ENCODE measurements at regions not wholly inside any gene's neighbourhood (a gene's known extent, or its start where the extent isn't known, plus 50 kb on each side); places are given as distances from the start of the nearest gene placed in this dataset.

- H3K4me3 ChIP-seq (ENCODE audit: low read depth, low read length): no peak overlapping the region
- TF ChIP-seq CTCF (IDR thresholded peaks at IDR 0.05; ENCODE audit: borderline replicate concordance, insufficient read depth, low read depth, low read length): no peak
These were observed 766.5 kb upstream of the GOT2 start for GRCh38 chr16:59500601-59501000.

GRCh38 chr16:59487067-59487466, 753.0 kb upstream of the GOT2 start:
- TF ChIP-seq CTCF (IDR thresholded peaks at IDR 0.05; ENCODE audit: borderline replicate concordance, insufficient read depth, low read depth, low read length): no peak
- H3K4me3 ChIP-seq (ENCODE audit: low read depth, low read length): no peak overlapping the region

- TF ChIP-seq CTCF (IDR thresholded peaks at IDR 0.05; ENCODE audit: borderline replicate concordance, insufficient read depth, low read depth, low read length): no peak
- no peak overlapping the region for H3K4me3 ChIP-seq (ENCODE audit: low read depth, low read length)
These were observed 750.9 kb upstream of the GOT2 start for GRCh38 chr16:59484833-59485516.

GRCh38 chr16:59478838-59479237, 744.7 kb upstream of the GOT2 start:
- no peak overlapping the region for H3K4me3 ChIP-seq (ENCODE audit: low read depth, low read length)
- no peak for TF ChIP-seq CTCF (IDR thresholded peaks at IDR 0.05; ENCODE audit: borderline replicate concordance, insufficient read depth, low read depth, low read length)

GRCh38 chr16:59470556-59470955, 736.4 kb upstream of the GOT2 start:
- no peak overlapping the region for H3K4me3 ChIP-seq (ENCODE audit: low read depth, low read length)
- no peak for TF ChIP-seq CTCF (IDR thresholded peaks at IDR 0.05; ENCODE audit: borderline replicate concordance, insufficient read depth, low read depth, low read length)

GRCh38 chr16:59469266-59469665, 735.1 kb upstream of the GOT2 start:
- no peak for TF ChIP-seq CTCF (IDR thresholded peaks at IDR 0.05; ENCODE audit: borderline replicate concordance, insufficient read depth, low read depth, low read length)
- H3K4me3 ChIP-seq (ENCODE audit: low read depth, low read length): no peak overlapping the region

- TF ChIP-seq CTCF (IDR thresholded peaks at IDR 0.05; ENCODE audit: borderline replicate concordance, insufficient read depth, low read depth, low read length): no peak
These were observed 729.7 kb upstream of the GOT2 start for GRCh38 chr16:59463776-59464175.

More at GRCh38 chr16:59463776-59464175, 729.7 kb upstream of the GOT2 start:
- no peak overlapping the region for H3K4me3 ChIP-seq (ENCODE audit: low read depth, low read length)
